ENCODE measurements at regions not wholly inside any gene's neighbourhood (a gene's known extent, or its start where the extent isn't known, plus 50 kb on each side); places are given as distances from the start of the nearest gene placed in this dataset.

- Histone ChIP-seq H4K20me1 (ENCODE audit: control insufficient read depth, insufficient read depth, low read depth, low read length) (no peaks in the 10 kb centered on the region), H3K36me3 (ENCODE audit: control insufficient read depth, low read length) (no peaks in the 10 kb centered on the region), H3K9me3 (ENCODE audit: control insufficient read depth, insufficient read depth, low read length) (no peaks in the 10 kb centered on the region), H3K4me2 (ENCODE audit: low read length) (no peak overlapping the region), H3K9me2 (replicated peaks; ENCODE audit: control insufficient read depth, low read length) (no peaks in the 10 kb centered on the region), H3K4me3 (ENCODE audit: low read length) (no peak overlapping the region), H3F3A (ENCODE audit: control insufficient read depth, insufficient read depth) (no peaks in the 10 kb centered on the region), H3K27me3 (ENCODE audit: control insufficient read depth, low read length) (no peaks in the 10 kb centered on the region), H3K79me2 (ENCODE audit: control insufficient read depth, low read length) (no peaks in the 10 kb centered on the region), H3K4me1 (ENCODE audit: control insufficient read depth, low read length) (no peaks in the 10 kb centered on the region), H3K27ac (ENCODE audit: low read depth, low read length) (no peak overlapping the region)
- TF ChIP-seq CTCF (IDR thresholded peaks at IDR 0.05; ENCODE audit: low read depth, low read length, poor library complexity, severe bottlenecking) (no peak), EZH2phosphoT487 (IDR thresholded peaks at IDR 0.05; ENCODE audit: borderline replicate concordance, low read length) (no peak)
These were observed 897.3 kb downstream of the METTL15 start for GRCh38 chr11:29005401-29005980.

GRCh38 chr11:29002816-29003215 is 894.6 kb downstream of the METTL15 start:
- Histone ChIP-seq H3K9me3 (ENCODE audit: control insufficient read depth, insufficient read depth, low read length) (no peaks in the 10 kb centered on the region), H3K27me3 (ENCODE audit: control insufficient read depth, low read length) (no peaks in the 10 kb centered on the region), H3K9me2 (replicated peaks; ENCODE audit: control insufficient read depth, low read length) (no peaks in the 10 kb centered on the region), H3K79me2 (ENCODE audit: control insufficient read depth, low read length) (no peaks in the 10 kb centered on the region), H3K36me3 (ENCODE audit: control insufficient read depth, low read length) (no peaks in the 10 kb centered on the region), H4K20me1 (ENCODE audit: control insufficient read depth, insufficient read depth, low read depth, low read length) (no peaks in the 10 kb centered on the region), H3K4me3 (ENCODE audit: low read length) (no peak overlapping the region), H3F3A (ENCODE audit: control insufficient read depth, insufficient read depth) (no peaks in the 10 kb centered on the region), H3K4me1 (ENCODE audit: control insufficient read depth, low read length) (no peaks in the 10 kb centered on the region), H3K4me2 (ENCODE audit: low read length) (no peak overlapping the region), H3K27ac (ENCODE audit: low read depth, low read length) (no peak overlapping the region)
- TF ChIP-seq EZH2phosphoT487 (IDR thresholded peaks at IDR 0.05; ENCODE audit: borderline replicate concordance, low read length) (no peak), CTCF (IDR thresholded peaks at IDR 0.05; ENCODE audit: low read depth, low read length, poor library complexity, severe bottlenecking) (no peak)

- Histone ChIP-seq H3F3A (ENCODE audit: control insufficient read depth, insufficient read depth) (no peaks in the 10 kb centered on the region), H3K4me3 (ENCODE audit: low read length) (no peak overlapping the region), H3K9me3 (ENCODE audit: control insufficient read depth, insufficient read depth, low read length) (no peaks in the 10 kb centered on the region), H3K9me2 (replicated peaks; ENCODE audit: control insufficient read depth, low read length) (no peaks in the 10 kb centered on the region), H4K20me1 (ENCODE audit: control insufficient read depth, insufficient read depth, low read depth, low read length) (no peaks in the 10 kb centered on the region), H3K27ac (ENCODE audit: low read depth, low read length) (no peak overlapping the region), H3K4me1 (ENCODE audit: control insufficient read depth, low read length) (no peaks in the 10 kb centered on the region), H3K79me2 (ENCODE audit: control insufficient read depth, low read length) (no peaks in the 10 kb centered on the region), H3K27me3 (ENCODE audit: control insufficient read depth, low read length) (no peaks in the 10 kb centered on the region), H3K36me3 (ENCODE audit: control insufficient read depth, low read length) (no peaks in the 10 kb centered on the region), H3K4me2 (ENCODE audit: low read length) (no peak overlapping the region)
- TF ChIP-seq EZH2phosphoT487 (IDR thresholded peaks at IDR 0.05; ENCODE audit: borderline replicate concordance, low read length) (no peak), CTCF (IDR thresholded peaks at IDR 0.05; ENCODE audit: low read depth, low read length, poor library complexity, severe bottlenecking) (no peak)
These were observed 891.4 kb downstream of the METTL15 start for GRCh38 chr11:28999620-29000019.

All from DOHH2 (cell line).